Neural progenitor cell (in vitro differentiated cells): ENCODE measurements at regions not wholly inside any gene's neighbourhood (a gene's known extent, or its start where the extent isn't known, plus 50 kb on each side); places are given as distances from the start of the nearest gene placed in this dataset.

Experiments used
- DNase-seq: peaks from one replicate; pipeline ENCODE4 v3.0.0-alpha.2; 2016; ENCODE audit warnings: low spot score
- H2AFZ ChIP-seq: fragments of 200-600 bp; sonication (generic); replicated peaks from 2 replicates; pipeline ENCODE4 v1.6.1; 2016; ENCODE audit warnings: antibody characterized with exemption
- H3F3A ChIP-seq: fragments of 200-600 bp; sonication (generic); 2 replicates; pipeline ENCODE4 v1.6.1; 2016; ENCODE audit warnings: antibody characterized with exemption, low read depth
- H3K27ac ChIP-seq: fragments of 200-600 bp; sonication (generic); 2 replicates; pipeline ENCODE4 v1.5.1; 2016; ENCODE audit warnings: mild to moderate bottlenecking
- H3K27me3 ChIP-seq: fragments of 200-600 bp; sonication (generic); 2 replicates; pipeline ENCODE4 v1.6.1; 2016; ENCODE audit warnings: mild to moderate bottlenecking, moderate library complexity
- H3K36me3 ChIP-seq: fragments of 200-600 bp; sonication (generic); 2 replicates; pipeline ENCODE4 v1.5.1; 2016
- H3K4me1 ChIP-seq: fragments of 200-600 bp; sonication (generic); 2 replicates; pipeline ENCODE4 v1.6.1; 2016; ENCODE audit warnings: mixed run types
- H3K4me2 ChIP-seq: fragments of 200-600 bp; sonication (generic); 2 replicates; pipeline ENCODE4 v1.6.1; 2016
- H3K4me3 ChIP-seq: fragments of 200-600 bp; sonication (generic); 2 replicates; pipeline ENCODE4 v1.5.1; 2016
- H3K79me2 ChIP-seq: fragments of 200-600 bp; sonication (generic); 2 replicates; pipeline ENCODE4 v1.6.1; 2016; ENCODE audit warnings: low read depth
- H3K9ac ChIP-seq: fragments of 200-600 bp; sonication (generic); 2 replicates; pipeline ENCODE4 v1.6.1; 2016
- H3K9me3 ChIP-seq: fragments of 200-600 bp; sonication (generic); 2 replicates; pipeline ENCODE4 v1.5.1; 2016; ENCODE audit warnings: low read depth
- H4K20me1 ChIP-seq: fragments of 200-600 bp; sonication (generic); 2 replicates; pipeline ENCODE4 v1.6.1; 2016; ENCODE audit warnings: low read depth
- H3K27ac Mint-ChIP-seq: 3 replicates; pipeline ENCODE4 v1.8.0; 2021; ENCODE audit warnings: mixed read lengths
- H3K27me3 Mint-ChIP-seq: 2 replicates; pipeline ENCODE4 v1.8.0; 2022; ENCODE audit warnings: low read depth, mild to moderate bottlenecking, inconsistent platforms, moderate library complexity, mixed read lengths; ENCODE audit not compliant: insufficient read depth
- H3K36me3 Mint-ChIP-seq: 3 replicates; pipeline ENCODE4 v1.8.0; 2021; ENCODE audit warnings: mixed read lengths
- H3K4me1 Mint-ChIP-seq: 3 replicates; pipeline ENCODE4 v1.8.0; 2021; ENCODE audit warnings: mixed read lengths
- H3K4me3 Mint-ChIP-seq: 3 replicates; pipeline ENCODE4 v1.8.0; 2021; ENCODE audit warnings: mild to moderate bottlenecking, moderate library complexity, mixed read lengths
- H3K9me3 Mint-ChIP-seq: 3 replicates; pipeline ENCODE4 v1.8.0; 2020; ENCODE audit warnings: mixed read lengths
- CTCF ChIP-seq: fragments of 200-600 bp; sonication (generic); IDR thresholded peaks from 2 replicates; pipeline ENCODE4 v1.5.1; 2017; ENCODE audit warnings: antibody characterized with exemption, mild to moderate bottlenecking
- EZH2 ChIP-seq: fragments of 200-600 bp; sonication (generic); IDR thresholded peaks from 2 replicates; pipeline ENCODE4 v1.6.1; 2017; ENCODE audit warnings: antibody characterized with exemption, mild to moderate bottlenecking, moderate library complexity
- EZH2phosphoT487 ChIP-seq: fragments of 200-600 bp; sonication (generic); IDR thresholded peaks from 2 replicates; pipeline ENCODE4 v1.6.1; 2017; ENCODE audit warnings: antibody characterized with exemption

- H2AFZ ChIP-seq, result no peak overlapping the region
- no peak overlapping the region for H3K27ac Mint-ChIP-seq
Measured at GRCh38 chr9:107675351-107676259, 186.0 kb upstream of the KLF4 start.

GRCh38 chr9:107674721-107675277 lies 185.2 kb upstream of the KLF4 start:
- Histone ChIP-seq H3F3A (no peaks in the 10 kb centered on the region), H3K27ac (no peak overlapping the region), H3K4me3 (no peak overlapping the region), H3K36me3 (no peaks in the 10 kb centered on the region), H3K9ac (no peak overlapping the region), H3K4me2 (no peak overlapping the region), H3K4me1 (no peaks in the 10 kb centered on the region), H3K79me2 (no peaks in the 10 kb centered on the region), H2AFZ (no peak overlapping the region), H3K9me3 (no peaks in the 10 kb centered on the region), H4K20me1 (no peaks in the 10 kb centered on the region), H3K27me3 (no peaks in the 10 kb centered on the region)
- DNase-seq, result no peak
- no peaks in the 10 kb centered on the region for H3K9me3 Mint-ChIP-seq
- no peak overlapping the region for H3K27ac Mint-ChIP-seq
- no peak overlapping the region for H3K4me3 Mint-ChIP-seq
- no peak for TF ChIP-seq CTCF
- H3K27me3 Mint-ChIP-seq, result peaks cover 2% of the 10 kb centered on the region
- H3K36me3 Mint-ChIP-seq, result no peaks in the 10 kb centered on the region
- H3K4me1 Mint-ChIP-seq, result no peaks in the 10 kb centered on the region

More at GRCh38 chr9:107675351-107676259, 186.0 kb upstream of the KLF4 start:
- Mint-ChIP-seq H3K4me1 (no peaks in the 10 kb centered on the region), H3K27me3 (peaks cover 2% of the 10 kb centered on the region), H3K4me3 (no peak overlapping the region), H3K9me3 (no peaks in the 10 kb centered on the region), H3K36me3 (no peaks in the 10 kb centered on the region)
- H3K9ac ChIP-seq, result no peak overlapping the region
- no peaks in the 10 kb centered on the region for H3K79me2 ChIP-seq
- no peaks in the 10 kb centered on the region for H3K27me3 ChIP-seq
- no peak overlapping the region for H3K4me2 ChIP-seq
- no peak overlapping the region for H3K4me3 ChIP-seq
- no peaks in the 10 kb centered on the region for H3K9me3 ChIP-seq
- no peaks in the 10 kb centered on the region for H3F3A ChIP-seq
- no peak for DNase-seq
- no peaks in the 10 kb centered on the region for H3K4me1 ChIP-seq
- H4K20me1 ChIP-seq, result no peaks in the 10 kb centered on the region
- TF ChIP-seq EZH2phosphoT487, result no peak
- no peaks in the 10 kb centered on the region for H3K36me3 ChIP-seq
- H3K27ac ChIP-seq, result no peak overlapping the region

- Histone ChIP-seq H3F3A (no peaks in the 10 kb centered on the region), H3K4me2 (no peak overlapping the region), H2AFZ (no peak overlapping the region), H3K27ac (no peak overlapping the region), H3K79me2 (no peaks in the 10 kb centered on the region), H3K36me3 (no peaks in the 10 kb centered on the region), H3K27me3 (no peaks in the 10 kb centered on the region), H3K4me1 (no peaks in the 10 kb centered on the region), H4K20me1 (no peaks in the 10 kb centered on the region), H3K4me3 (no peak overlapping the region), H3K9me3 (no peaks in the 10 kb centered on the region), H3K9ac (no peak overlapping the region)
- no peaks in the 10 kb centered on the region for H3K4me1 Mint-ChIP-seq
- no peaks in the 10 kb centered on the region for H3K9me3 Mint-ChIP-seq
- no peaks in the 10 kb centered on the region for H3K36me3 Mint-ChIP-seq
- H3K27me3 Mint-ChIP-seq, result peaks cover 2% of the 10 kb centered on the region
- DNase-seq, result no peak
- TF ChIP-seq EZH2phosphoT487 (no peak), EZH2 (no peak), CTCF (no peak)
- no peak overlapping the region for H3K4me3 Mint-ChIP-seq
- H3K27ac Mint-ChIP-seq, result no peak overlapping the region
Measured at GRCh38 chr9:107673861-107674720, 184.5 kb upstream of the KLF4 start.
